ENCODE measurements at regions not wholly inside any gene's neighbourhood (a gene's known extent, or its start where the extent isn't known, plus 50 kb on each side); places are given as distances from the start of the nearest gene placed in this dataset.

- H3K4me3 ChIP-seq (ENCODE audit: control insufficient read depth in 2 of 3, extremely low read depth in 1 of 3, insufficient read depth in 2 of 3, low read depth in 1 of 3, low read length in 3 of 3), result no peak overlapping the region
- no peak overlapping the region for H3K4me2 ChIP-seq (ENCODE audit: control insufficient read depth, extremely low read depth, insufficient read depth, low read depth, low read length)
- H3K27me3 ChIP-seq (ENCODE audit: control insufficient read depth, extremely low read depth, insufficient read depth, low read length), result no peaks in the 10 kb centered on the region
- no peaks in the 10 kb centered on the region for H3K79me2 ChIP-seq (ENCODE audit: control insufficient read depth, insufficient read depth, low read length)
- no peak for TF ChIP-seq CTCF (optimal IDR thresholded peaks at IDR 0.05 in 1 of 3, IDR thresholded peaks at IDR 0.05 in 1 of 3, conservative IDR thresholded peaks at IDR 0.05 in 1 of 3; ENCODE audit: extremely low read depth in 1 of 3, insufficient read depth in 2 of 3, low read length in 3 of 3)
- TF ChIP-seq EZH2 (IDR thresholded peaks at IDR 0.05; ENCODE audit: low read length), result no peak
- dilution Hi-C loops (cut with MboI; ENCODE audit: extremely low pct_ligation_motif_present, low sequenced_read_pairs), result no loop called here
- H3K4me1 ChIP-seq (ENCODE audit: control insufficient read depth, extremely low read depth, insufficient read depth, low read length), result no peaks in the 10 kb centered on the region
- H4K20me1 ChIP-seq (ENCODE audit: control insufficient read depth, extremely low read depth, insufficient read depth, low read length), result no peaks in the 10 kb centered on the region
- no peak for DNase-seq (ENCODE audit: low read depth, low spot score)
- H3K36me3 ChIP-seq (ENCODE audit: control insufficient read depth in 2 of 2, extremely low read depth in 1 of 2, insufficient read depth in 2 of 2, low read length in 2 of 2), result no peaks in the 10 kb centered on the region
- H3K9ac ChIP-seq (ENCODE audit: control insufficient read depth, extremely low read depth, insufficient read depth, low read length), result no peak overlapping the region
- H3K9me3 ChIP-seq (ENCODE audit: control insufficient read depth, low read depth, low read length), result no peaks in the 10 kb centered on the region
- no peak for FAIRE-seq
- no peak overlapping the region for H2AFZ ChIP-seq (ENCODE audit: control insufficient read depth, low read length)
- H3K9me1 ChIP-seq (ENCODE audit: control insufficient read depth, extremely low read depth, insufficient read depth, low read length), result no peaks in the 10 kb centered on the region
- H3K27ac ChIP-seq (ENCODE audit: control insufficient read depth, insufficient read depth, low read length), result no peak overlapping the region
Observed at GRCh38 chr18:70649683-70650082, 360.8 kb downstream of the SOCS6 start.

- DNase-seq (ENCODE audit: low read depth, low spot score), result no peak
- Histone ChIP-seq H3K79me2 (ENCODE audit: control insufficient read depth, insufficient read depth, low read length) (no peaks in the 10 kb centered on the region), H3K4me3 (ENCODE audit: control insufficient read depth in 2 of 3, extremely low read depth in 1 of 3, insufficient read depth in 2 of 3, low read depth in 1 of 3, low read length in 3 of 3) (no peak overlapping the region), H3K27me3 (ENCODE audit: control insufficient read depth, extremely low read depth, insufficient read depth, low read length) (no peaks in the 10 kb centered on the region), H3K9me1 (ENCODE audit: control insufficient read depth, extremely low read depth, insufficient read depth, low read length) (no peaks in the 10 kb centered on the region), H3K4me2 (ENCODE audit: control insufficient read depth, extremely low read depth, insufficient read depth, low read depth, low read length) (no peak overlapping the region), H3K4me1 (ENCODE audit: control insufficient read depth, extremely low read depth, insufficient read depth, low read length) (no peaks in the 10 kb centered on the region), H2AFZ (ENCODE audit: control insufficient read depth, low read length) (no peak overlapping the region), H3K36me3 (ENCODE audit: control insufficient read depth in 2 of 2, extremely low read depth in 1 of 2, insufficient read depth in 2 of 2, low read length in 2 of 2) (no peaks in the 10 kb centered on the region), H3K27ac (ENCODE audit: control insufficient read depth, insufficient read depth, low read length) (no peak overlapping the region), H3K9ac (ENCODE audit: control insufficient read depth, extremely low read depth, insufficient read depth, low read length) (no peak overlapping the region), H3K9me3 (ENCODE audit: control insufficient read depth, low read depth, low read length) (no peaks in the 10 kb centered on the region), H4K20me1 (ENCODE audit: control insufficient read depth, extremely low read depth, insufficient read depth, low read length) (no peaks in the 10 kb centered on the region)
- no peak for FAIRE-seq
- dilution Hi-C loops (cut with MboI; ENCODE audit: extremely low pct_ligation_motif_present, low sequenced_read_pairs), result no loop called here
- TF ChIP-seq EZH2 (IDR thresholded peaks at IDR 0.05; ENCODE audit: low read length), result no peak
- TF ChIP-seq CTCF (optimal IDR thresholded peaks at IDR 0.05 in 1 of 3, IDR thresholded peaks at IDR 0.05 in 1 of 3, conservative IDR thresholded peaks at IDR 0.05 in 1 of 3; ENCODE audit: extremely low read depth in 1 of 3, insufficient read depth in 2 of 3, low read length in 3 of 3), result no peak
Observed at GRCh38 chr18:70645971-70646370, 357.1 kb downstream of the SOCS6 start.
